ENCODE measurements at regions not wholly inside any gene's neighbourhood (a gene's known extent, or its start where the extent isn't known, plus 50 kb on each side); places are given as distances from the start of the nearest gene placed in this dataset.

- TF ChIP-seq POU6F1 (CRISPR knock-in tag; IDR thresholded peaks at IDR 0.05; ENCODE audit: borderline replicate concordance, low read depth) (no peak), TOX (CRISPR knock-in tag; IDR thresholded peaks at IDR 0.05; ENCODE audit: borderline replicate concordance) (no peak), RARB (CRISPR knock-in tag; IDR thresholded peaks at IDR 0.05) (no peak), CSRNP3 (CRISPR knock-in tag; IDR thresholded peaks at IDR 0.05) (no peak), ISL1 (CRISPR knock-in tag; IDR thresholded peaks at IDR 0.05) (no peak)
- no peak for ATAC-seq
Observed at GRCh38 chrX:112967341-112967740, 126.7 kb upstream of the AMOT start.

- no peak for ATAC-seq
- TF ChIP-seq TOX (CRISPR knock-in tag; IDR thresholded peaks at IDR 0.05; ENCODE audit: borderline replicate concordance) (no peak), ZNF8 (CRISPR knock-in tag; IDR thresholded peaks at IDR 0.05) (no peak), SNAI2 (CRISPR knock-in tag; IDR thresholded peaks at IDR 0.05) (no peak), CREB5 (CRISPR knock-in tag; IDR thresholded peaks at IDR 0.05; ENCODE audit: low read depth) (no peak)
Observed at GRCh38 chrX:112961981-112962380, 121.3 kb upstream of the AMOT start.

- no peak for TF ChIP-seq POU6F1 (CRISPR knock-in tag; IDR thresholded peaks at IDR 0.05; ENCODE audit: borderline replicate concordance, low read depth)
- TF ChIP-seq ZFP3 (CRISPR knock-in tag; IDR thresholded peaks at IDR 0.05), result no peak
- no peak for TF ChIP-seq PATZ1 (CRISPR knock-in tag; IDR thresholded peaks at IDR 0.05; ENCODE audit: borderline replicate concordance)
- TF ChIP-seq TCF4 (CRISPR knock-in tag; IDR thresholded peaks at IDR 0.05; ENCODE audit: borderline replicate concordance), result no peak
- TF ChIP-seq RARB (CRISPR knock-in tag; IDR thresholded peaks at IDR 0.05), result no peak
- TF ChIP-seq PPARA (CRISPR knock-in tag; IDR thresholded peaks at IDR 0.05; ENCODE audit: borderline replicate concordance), result no peak
- TF ChIP-seq ZNF565 (CRISPR knock-in tag; conservative IDR thresholded peaks at IDR 0.05; ENCODE audit: low read depth), result no peak
- TF ChIP-seq OSR1 (CRISPR knock-in tag; IDR thresholded peaks at IDR 0.05), result no peak
- TF ChIP-seq CREB5 (CRISPR knock-in tag; IDR thresholded peaks at IDR 0.05; ENCODE audit: low read depth), result no peak
- TF ChIP-seq ZC3H10 (CRISPR knock-in tag; IDR thresholded peaks at IDR 0.05), result no peak
- TF ChIP-seq GLIS3 (CRISPR knock-in tag; IDR thresholded peaks at IDR 0.05), result no peak
- TF ChIP-seq TOX (CRISPR knock-in tag; IDR thresholded peaks at IDR 0.05; ENCODE audit: borderline replicate concordance), result no peak
- ATAC-seq, result no peak
Observed at GRCh38 chrX:112947981-112948615, 107.5 kb upstream of the AMOT start.

- TF ChIP-seq TCF4 (CRISPR knock-in tag; IDR thresholded peaks at IDR 0.05; ENCODE audit: borderline replicate concordance) (no peak), BACH2 (CRISPR knock-in tag; IDR thresholded peaks at IDR 0.05; ENCODE audit: borderline replicate concordance) (no peak)
- ATAC-seq, result no peak
Observed at GRCh38 chrX:112946227-112946626, 105.6 kb upstream of the AMOT start.

Measured in SK-N-SH treated with all-trans-retinoic acid at 6 μM for 48 hours (cell line).